ENCODE measurements at regions not wholly inside any gene's neighbourhood (a gene's known extent, or its start where the extent isn't known, plus 50 kb on each side); places are given as distances from the start of the nearest gene placed in this dataset.
"Not testable (repeated sequence)": the region's sequence is repeated elsewhere in the genome, so short reads cannot be mapped to it uniquely, and the experiment has no call there.

GRCh38 chr20:55530763-55531162 lies 474.6 kb downstream of the CBLN4 start:
- DNase-seq (ENCODE audit: low spot score), result no peak

DNA sequence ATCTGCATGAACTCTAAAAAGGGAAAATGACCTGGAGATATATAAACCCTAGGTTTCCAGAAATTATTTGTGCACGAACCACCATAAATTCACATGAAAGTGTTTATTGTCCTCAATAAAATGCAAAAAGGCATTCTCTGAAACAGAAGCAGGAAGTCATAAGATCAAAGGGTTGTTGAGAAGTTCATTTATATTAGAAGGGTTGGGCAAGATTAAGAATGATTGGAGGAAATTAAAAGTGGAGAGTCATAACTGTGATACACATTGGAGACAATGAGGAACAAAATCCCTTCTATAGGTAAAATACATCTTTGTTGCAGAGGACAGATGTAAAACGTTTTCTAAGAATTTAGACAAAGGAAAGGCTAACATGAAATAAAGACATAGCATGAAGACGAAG lies 476.8 kb downstream of the CBLN4 start:
- DNase-seq (ENCODE audit: low spot score), result no peak

DNA sequence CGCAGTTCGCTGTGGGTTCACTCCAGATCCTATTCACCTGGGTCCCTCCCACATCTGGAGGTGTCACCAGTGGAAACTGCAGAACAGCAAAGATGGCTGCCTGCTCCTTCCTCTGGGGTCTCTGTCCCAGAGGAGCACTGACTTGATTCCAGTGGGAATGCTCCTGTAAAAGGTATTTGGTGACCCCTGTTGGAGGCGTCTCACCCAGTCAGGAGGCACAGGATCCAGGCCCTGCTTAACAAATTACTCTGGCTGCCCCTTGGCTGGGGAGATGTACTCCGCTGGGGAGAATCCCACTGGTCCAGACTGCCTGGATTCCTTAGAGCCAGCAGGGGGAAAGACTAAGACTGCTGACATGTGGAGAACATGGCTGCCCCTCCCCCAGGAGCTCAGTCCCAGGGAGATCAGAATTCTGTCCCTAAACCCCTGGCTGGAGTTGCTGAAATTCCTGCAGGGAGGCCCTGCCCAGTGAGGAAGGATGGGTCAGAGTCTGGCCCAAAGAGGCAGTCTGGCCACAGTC lies 483.0 kb downstream of the CBLN4 start:
- DNase-seq (ENCODE audit: low spot score), result no peak

- not testable (repeated sequence) for DNase-seq (ENCODE audit: low spot score)
These were observed 487.7 kb downstream of the CBLN4 start for GRCh38 chr20:55517584-55517983.

GRCh38 chr20:55515832-55516231 lies 489.5 kb downstream of the CBLN4 start:
- DNase-seq (ENCODE audit: low spot score), result no peak

GRCh38 chr20:55514531-55514930 lies 490.8 kb downstream of the CBLN4 start:
- DNase-seq (ENCODE audit: low spot score), result no peak

GRCh38 chr20:55513954-55514353 lies 491.4 kb downstream of the CBLN4 start:
- DNase-seq (ENCODE audit: low spot score), result no peak

- no peak for DNase-seq (ENCODE audit: low spot score)
These were observed 505.2 kb downstream of the CBLN4 start for GRCh38 chr20:55500130-55500529.

- DNase-seq (ENCODE audit: low spot score), result no peak
These were observed 516.7 kb downstream of the CBLN4 start for GRCh38 chr20:55488593-55488992.

DNA sequence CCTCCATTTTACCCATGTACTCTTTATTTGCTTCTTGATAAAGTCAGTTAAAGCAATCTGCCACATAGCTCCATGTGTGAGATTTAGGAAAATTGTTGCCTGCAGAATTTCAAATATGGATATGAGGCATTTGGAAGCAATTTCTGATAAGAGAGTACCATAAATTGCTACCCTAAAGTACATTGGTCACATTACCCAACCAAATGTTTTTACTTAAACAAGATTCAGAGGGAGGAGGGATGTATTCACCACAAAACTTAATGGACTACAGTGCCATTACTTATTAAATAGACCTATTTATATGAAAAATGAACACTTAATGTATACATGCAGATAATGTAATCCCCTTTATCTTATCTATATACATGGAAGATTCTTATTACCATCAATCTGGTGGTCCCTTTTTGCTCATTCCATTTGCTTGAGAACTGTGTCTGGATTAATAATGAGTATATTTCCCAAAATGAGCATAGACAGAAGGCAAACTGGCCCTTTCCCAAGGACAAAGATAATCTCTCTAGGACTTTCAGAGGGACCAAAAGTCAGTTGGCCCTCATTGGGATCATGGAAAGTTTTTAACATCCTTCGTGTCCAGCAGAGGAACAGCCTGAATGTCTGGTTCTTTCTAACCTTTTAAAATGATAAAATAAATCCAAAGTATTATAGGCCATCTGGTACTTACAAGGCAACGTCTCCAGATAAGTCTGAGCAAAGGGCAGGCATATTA lies 526.4 kb downstream of the CBLN4 start:
- no peak for DNase-seq (ENCODE audit: low spot score)

GRCh38 chr20:55472704-55473103 lies 532.6 kb downstream of the CBLN4 start:
- DNase-seq (ENCODE audit: low spot score), result no peak

DNA sequence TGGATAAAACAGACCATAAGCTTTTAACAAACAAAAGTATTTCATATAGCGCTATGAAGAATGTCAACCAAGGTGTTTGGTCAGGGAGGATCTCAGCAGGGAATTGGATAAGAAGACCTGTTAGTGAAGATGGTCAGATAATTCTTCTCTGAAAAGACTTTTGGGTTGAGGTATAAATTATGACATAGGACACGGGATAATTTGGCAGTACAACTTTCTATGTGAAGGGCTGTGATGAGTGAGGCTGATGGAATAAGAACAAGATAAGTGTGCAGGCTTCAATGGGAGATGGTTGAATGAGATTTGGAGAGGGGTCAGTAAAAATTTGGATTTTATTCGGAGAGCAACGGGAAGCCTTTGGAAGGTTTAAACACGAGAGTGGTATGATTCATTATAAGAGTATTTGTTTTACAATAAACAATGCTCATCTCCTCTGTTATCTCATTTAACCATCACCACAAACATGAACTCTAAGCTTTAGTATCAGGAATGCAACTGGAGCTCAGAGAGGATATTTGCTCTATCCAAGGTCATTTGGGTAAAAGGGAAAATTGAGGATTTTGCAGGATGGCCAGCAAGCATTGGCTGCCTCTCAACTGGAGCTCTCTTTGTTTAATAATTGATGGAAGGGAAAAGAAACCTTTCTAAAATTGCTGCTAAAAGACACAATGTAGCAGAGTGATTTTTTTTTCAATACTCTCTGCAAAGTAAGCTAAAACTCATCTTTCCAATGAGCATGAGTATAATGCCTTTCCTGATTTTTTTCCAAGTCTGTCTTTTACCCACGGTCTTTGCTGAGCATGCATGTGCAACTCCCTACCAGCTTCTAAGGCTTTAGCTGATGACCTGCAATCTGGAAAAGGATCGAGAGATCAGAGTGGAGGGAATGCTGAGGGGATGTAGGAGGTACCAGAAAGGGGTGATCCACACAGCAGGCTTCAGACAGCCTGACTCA lies 534.0 kb downstream of the CBLN4 start:
- no peak for DNase-seq (ENCODE audit: low spot score)

DNA sequence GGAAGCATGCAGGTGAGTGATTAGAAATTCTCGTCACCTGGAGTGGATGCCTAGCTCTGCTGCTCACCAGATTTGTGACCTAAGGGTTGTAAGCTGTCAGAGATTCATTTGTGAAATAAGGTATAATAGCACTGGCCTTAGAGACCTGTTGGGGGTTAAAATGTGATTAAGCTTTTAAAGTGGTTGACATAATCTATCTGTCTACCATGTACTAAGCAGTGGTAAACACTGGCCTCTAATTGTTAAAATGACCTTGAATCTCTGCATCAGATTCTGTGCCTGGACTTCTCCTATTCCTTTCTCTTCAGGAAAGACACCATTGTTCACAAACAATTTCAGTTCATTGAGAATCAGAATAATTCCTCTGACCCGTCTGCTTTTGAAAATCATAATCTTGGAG lies 536.2 kb downstream of the CBLN4 start:
- no peak for DNase-seq (ENCODE audit: low spot score)

- no peak for DNase-seq (ENCODE audit: low spot score)
These were observed 543.8 kb downstream of the CBLN4 start for GRCh38 chr20:55461519-55461918.

DNA sequence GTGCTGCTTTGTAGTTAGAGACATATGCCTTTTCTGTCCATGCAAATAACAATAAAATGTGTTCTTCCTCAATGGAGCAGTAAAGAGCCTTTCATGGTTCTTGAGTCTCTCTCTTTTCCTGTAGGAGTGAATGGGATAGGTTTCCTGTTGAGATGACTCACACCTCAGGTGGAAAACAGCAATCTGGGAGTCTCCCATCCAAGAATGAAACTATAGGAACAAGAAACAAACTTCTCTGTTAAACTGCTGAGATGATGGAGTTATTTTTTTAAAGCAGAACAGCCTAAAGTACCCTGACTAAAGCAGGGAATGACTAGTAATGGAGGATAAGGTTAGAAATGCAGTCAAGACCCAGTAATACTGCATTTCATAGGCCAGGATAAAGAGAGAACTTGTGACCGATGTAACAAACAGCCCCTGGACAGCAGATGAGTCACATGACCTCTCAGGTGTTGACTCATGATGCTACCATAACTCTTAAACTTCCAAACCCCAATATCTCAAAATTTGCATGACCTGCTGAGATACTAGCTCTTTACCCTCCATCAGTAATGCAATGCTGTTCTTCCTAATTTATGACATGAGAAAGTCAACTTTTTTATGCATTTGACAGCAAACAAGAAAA lies 548.9 kb downstream of the CBLN4 start:
- no peak for DNase-seq (ENCODE audit: low spot score)

- no peak for DNase-seq (ENCODE audit: low spot score)
These were observed 556.2 kb downstream of the CBLN4 start for GRCh38 chr20:55449091-55449490.

DNA sequence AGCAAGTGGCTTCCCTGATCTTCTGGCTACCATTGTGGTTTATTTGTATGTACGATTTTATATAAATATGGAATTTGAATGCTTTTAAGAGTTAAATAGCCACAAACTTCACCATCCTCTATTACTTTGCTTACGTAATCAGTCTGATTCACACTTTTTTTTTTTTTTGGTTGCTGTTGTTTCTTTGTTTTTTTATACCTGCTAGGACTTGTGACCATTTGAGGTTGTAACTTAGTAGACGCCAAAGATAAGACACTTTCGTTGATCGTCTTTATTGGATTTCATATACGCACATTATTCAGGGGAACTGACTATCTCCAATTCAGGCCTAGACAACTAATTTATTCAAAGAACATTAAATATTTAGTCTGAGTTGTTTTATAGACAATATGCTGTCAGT lies 559.0 kb downstream of the CBLN4 start:
- no peak for DNase-seq (ENCODE audit: low spot score)

- DNase-seq (ENCODE audit: low spot score), result no peak
These were observed 566.2 kb downstream of the CBLN4 start for GRCh38 chr20:55439070-55439469.

- no peak for DNase-seq (ENCODE audit: low spot score)
These were observed 567.4 kb downstream of the CBLN4 start for GRCh38 chr20:55437798-55438415.

GRCh38 chr20:55424968-55425367 lies 580.4 kb downstream of the CBLN4 start:
- DNase-seq (ENCODE audit: low spot score), result no peak

GRCh38 chr20:55424476-55424875 lies 580.8 kb downstream of the CBLN4 start:
- DNase-seq (ENCODE audit: low spot score), result no peak

- no peak for DNase-seq (ENCODE audit: low spot score)
These were observed 587.5 kb downstream of the CBLN4 start for GRCh38 chr20:55417836-55418235.

Measured in hematopoietic multipotent progenitor cell treated with erythropoietin and hydrocortisone succinate and interleukin-3 and kit ligand, for 17 days (in vitro differentiated cells).